HG02884 (cell line): ENCODE measurements at regions not wholly inside any gene's neighbourhood (a gene's known extent, or its start where the extent isn't known, plus 50 kb on each side); places are given as distances from the start of the nearest gene placed in this dataset.

Experiments
- ATAC-seq: cut with Tn5 transposase; IDR thresholded peaks from one replicate; pipeline ENCODE4 v1.9.1; 2021; ENCODE audit warnings: mild to moderate bottlenecking, moderate library complexity; ENCODE audit not compliant: unreplicated experiment

DNA sequence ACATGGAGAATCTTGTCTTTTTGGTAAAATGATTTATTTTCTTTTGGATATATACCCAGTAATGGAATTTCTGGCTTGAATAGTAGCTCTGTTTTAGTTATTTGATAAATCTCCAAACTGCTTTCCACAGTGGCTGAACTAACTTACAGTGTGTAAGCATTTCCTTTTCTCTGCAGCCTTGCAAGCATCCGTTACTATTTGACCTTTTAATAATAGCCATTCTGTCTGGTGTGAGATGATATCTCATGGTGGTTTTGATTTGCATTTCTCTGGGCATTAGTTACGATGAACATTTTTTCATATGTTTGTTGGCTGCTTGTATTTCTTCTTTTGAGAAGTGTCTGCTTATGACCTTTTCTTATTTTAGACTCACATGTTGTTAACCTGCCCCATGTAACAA is 190.2 kb downstream of the GALR1 start:
- no peak for ATAC-seq

DNA sequence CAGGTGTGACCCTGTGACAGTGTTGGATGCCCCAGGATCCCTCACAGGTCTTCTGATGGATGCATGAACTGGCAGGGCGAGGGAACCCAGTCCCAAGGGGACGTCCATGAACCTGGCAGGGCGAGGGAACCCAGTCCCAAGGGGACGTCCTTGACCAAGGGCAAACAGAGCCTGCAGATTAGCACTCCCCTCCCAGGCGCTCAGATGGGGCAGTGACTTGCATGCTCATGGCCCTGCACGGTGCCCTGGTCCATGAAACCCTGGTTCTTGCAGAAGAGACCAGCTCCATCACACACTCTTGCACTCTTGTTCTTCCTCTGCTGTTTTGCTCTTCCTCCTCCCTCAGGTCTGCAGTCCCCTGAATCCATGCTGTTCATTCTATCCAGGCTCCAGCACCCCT is 192.7 kb downstream of the GALR1 start:
- no peak for ATAC-seq

DNA sequence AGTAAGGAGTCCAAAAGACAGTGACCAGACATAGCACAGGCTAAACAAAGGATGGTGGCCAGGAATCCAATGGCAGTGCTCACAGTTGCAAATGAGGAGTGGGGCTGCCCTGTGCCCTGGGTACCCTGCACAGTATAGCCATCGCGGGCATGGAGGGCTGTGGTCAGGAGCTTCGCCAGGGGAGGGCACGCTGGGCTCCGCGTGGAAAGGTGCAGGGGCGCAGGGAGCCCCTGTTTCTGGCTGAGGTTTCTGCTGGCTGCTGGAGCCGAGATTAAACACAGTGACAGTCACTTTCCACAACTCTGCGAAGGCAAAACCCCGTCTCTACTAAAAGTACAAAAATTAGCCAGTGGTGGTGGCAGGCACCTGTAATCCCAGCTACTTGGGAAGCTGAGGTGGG is 194.7 kb downstream of the GALR1 start:
- no peak for ATAC-seq

DNA sequence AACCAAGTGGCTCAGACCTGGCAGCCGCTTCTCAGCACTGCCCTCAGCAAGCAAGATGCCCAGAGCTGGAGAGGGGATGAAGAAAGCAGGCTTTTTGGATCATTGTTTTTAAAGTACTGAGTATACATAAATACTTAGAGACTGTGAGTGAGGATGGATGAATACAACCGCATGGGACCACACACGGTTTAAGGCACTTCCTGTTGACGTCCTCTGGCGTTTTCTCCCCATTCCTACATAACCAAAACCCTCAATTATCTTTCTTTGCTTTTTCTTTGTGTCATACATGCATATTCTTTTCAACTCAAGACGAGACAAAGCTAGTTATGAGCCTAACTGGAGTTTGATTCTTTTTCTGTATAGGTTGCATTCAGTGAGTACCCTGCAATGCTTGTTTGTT is 198.4 kb downstream of the GALR1 start:
- no peak for ATAC-seq

DNA sequence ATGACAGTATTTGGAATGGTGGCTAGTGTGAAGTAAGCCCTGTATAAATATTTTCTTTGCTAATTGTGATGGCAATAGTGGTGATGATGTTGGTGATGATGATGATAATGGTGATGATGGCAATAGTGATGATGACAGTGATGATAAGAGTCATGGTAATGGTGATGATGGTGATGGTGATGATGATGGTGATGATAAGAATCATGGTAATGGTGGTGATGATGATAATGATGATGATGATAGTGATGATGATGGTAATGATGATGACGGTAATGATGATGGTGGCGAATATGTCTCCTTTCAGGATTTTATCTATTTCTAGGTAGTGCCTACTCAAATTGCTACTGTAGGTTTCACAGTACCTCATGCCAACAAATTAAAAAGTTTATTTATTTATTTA is 205.4 kb downstream of the GALR1 start:
- no peak for ATAC-seq

DNA sequence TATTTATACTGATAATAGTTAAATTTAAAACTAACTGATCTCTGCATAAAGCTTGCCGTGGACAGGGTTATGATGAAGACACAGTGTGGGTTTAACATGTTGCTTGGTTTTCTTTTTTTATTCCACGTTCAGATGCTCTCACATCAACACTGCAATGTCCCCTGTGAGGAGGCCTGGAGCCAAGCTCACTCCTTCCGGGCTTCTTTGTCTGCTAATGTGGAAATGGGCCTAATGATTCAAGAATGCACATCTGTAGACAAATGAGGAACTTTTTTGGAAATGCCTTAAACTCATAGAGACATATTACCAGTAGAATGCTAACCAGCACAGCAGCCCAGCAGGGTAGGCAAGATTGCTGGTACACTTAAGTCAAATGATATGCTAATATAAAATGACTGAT is 208.0 kb downstream of the GALR1 start:
- no peak for ATAC-seq

DNA sequence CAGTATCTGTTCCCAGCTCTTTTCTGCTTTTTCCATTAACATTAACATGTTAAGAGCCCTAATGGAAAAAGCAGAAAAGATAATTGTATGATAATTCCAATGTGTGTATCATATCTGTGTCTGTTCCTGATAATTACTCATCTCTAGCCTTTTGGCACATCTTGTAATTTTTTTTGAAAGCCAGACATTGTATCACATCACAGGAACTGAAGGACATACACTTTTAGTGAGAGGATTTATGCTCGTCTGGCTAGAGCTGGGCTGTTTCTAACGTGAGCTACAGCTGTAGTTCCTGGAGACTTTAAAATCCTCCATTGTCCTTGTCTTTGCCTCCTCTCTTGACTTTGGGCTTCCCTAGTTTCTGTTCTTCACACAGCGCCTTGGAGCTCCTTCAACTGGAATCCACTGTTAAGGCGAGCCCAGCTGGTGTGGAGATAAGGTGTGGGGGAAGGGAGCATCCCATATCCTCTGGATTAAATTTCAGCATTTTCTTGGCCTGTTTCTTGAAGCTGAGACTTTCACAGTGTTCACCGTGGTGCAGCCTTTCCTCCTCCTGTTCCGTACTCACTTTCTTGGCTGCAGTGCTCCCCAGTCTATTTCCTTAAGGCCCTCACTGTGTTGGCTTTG is 211.5 kb downstream of the GALR1 start:
- ATAC-seq: no peak

DNA sequence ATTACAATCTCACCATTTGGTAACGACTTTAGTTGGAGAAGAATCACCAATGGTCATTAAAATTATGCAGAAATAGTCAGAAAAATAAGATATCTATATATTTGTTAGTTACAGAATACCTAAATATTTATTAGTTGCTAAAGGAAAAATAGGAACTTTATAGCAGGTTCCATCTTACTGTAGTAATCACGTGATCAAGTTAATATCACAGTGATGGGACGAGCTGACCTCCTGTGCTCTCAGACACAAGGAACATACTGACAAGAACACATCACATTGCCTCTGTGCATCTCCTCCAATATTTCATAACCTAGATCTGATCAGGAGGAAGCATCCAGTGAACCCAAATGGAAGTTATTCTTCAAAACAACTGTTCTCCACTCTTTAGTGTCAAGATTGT is 215.3 kb downstream of the GALR1 start:
- ATAC-seq: no peak

DNA sequence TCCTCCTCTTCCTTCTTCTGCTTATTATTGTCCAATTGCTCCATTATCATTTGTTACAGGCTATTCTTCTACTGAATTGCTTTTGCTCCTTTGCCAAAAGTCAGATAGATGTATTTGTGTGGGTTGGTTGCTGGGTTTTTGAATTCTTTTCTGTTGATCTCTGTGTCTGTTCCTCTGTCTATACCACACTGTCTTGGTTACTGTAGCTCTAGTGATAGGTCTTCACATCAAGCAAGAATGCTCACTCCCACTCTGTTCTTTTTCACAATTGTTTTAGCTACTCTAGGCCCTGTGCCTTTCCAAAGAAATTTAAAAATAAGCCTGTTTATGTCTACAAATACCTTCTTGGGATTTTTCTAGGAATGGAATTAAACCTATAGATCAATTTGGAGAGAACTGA is 217.2 kb downstream of the GALR1 start:
- no peak for ATAC-seq

DNA sequence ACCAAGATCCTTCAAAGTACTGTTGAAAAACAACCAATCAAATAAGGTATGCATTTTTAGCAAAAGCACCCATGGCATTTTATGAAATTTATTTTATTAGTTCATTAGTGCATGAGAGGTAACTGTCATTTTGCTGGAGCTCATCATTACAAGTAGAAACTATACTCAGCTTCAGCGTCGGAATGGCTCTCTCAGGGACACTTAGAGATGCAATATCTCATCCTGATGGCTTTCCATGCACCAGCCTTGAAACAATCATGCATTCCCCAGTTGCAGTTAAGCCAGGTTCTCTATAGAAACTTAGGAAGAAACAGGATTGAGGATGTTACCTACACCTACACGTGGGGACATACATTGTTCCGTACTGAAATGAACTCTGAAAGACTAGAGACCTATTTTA is 219.5 kb downstream of the GALR1 start:
- no peak for ATAC-seq

DNA sequence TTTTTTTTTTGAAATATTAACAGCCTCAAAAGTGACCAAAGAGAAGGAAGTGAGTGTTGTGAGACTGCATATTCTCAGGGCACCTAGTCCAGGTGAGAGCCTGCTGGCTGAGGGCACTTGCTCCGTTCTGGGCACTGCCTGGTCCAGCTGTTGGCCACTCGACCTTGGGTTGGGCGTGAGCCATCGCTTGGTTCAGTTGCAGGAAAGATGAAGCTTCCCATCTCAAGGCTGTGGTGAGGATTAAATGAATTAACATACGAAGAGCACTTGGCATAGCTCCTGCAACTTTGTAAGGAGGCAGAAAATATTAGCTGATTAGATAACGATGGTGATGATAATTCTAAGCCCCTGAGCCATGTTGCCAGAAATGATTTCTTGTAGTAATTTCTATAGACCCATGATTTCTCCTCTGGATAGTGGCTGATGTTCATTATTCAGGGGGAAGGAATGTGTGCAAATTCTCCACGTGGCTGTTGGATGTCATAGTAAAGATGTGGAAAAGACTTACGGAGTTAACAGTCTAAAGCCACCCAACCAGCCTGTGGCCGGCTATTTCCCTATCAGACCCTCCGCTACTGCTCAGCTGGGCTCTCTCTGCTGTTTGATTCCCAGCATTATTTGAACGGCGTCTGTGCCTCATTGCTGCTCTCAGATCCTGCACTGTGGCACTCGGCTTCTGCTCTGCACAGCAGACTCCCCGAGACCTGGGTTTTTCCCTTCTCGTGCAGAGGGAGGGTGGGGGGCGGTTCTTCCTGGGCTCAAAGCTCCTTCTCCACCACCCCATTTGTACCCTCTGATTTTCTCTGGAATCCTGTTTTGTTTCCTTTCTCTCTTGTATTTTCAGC is 221.1 kb downstream of the GALR1 start:
- no peak for ATAC-seq

DNA sequence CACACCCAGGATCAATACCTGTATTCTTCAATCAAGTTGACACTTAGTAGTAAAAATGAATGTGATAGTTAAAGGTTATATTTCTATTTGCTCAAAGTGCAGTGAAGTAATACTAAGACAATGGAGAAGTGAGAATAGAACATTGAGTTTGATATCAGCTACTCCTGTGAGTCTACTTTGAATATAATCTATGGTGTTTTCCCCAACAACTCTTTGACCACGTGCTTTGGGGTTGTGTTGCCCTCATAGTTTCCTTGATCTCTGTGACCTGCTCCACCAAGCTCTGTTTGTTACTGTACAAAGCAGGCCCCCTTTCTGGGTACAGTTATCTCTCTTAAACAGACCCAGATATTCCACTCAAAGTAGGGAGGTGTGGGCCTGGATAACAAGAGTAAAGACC is 222.9 kb downstream of the GALR1 start:
- ATAC-seq: no peak

DNA sequence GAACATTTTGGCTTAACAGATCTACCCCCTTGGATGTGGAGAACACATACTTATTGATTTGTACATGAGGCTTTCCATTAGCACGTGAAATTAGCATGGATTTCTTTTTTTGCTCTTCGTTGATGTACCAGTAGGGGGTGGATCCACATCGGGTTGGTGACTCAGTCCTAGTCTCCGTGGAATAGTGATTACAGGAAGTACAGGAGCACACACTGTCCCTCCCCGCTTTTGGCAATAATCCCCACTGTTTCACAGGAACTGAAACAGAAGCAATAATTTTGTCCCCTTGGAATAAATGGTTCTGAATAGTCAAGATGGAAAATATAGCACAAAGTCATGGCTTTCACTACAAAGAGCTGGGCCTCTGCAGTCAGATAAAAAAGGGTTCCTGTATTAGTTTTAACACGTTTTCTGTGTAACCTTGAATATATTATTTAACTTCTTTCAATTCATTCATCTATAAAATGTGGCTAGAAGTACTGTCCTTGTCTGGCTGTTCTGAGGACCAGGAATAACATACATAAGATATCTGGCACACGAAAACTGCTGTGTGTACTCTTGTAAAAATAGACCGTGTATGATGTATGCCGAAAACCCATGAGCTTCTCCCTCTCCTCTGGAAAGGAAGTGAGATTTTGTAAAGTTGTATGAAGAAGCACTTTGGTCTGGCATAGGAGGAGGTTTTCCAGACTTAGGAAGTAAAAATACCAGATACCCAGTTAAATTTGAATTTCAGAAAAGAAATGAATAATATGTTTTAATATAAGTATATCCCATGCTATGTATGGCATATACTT is 229.2 kb downstream of the GALR1 start:
- ATAC-seq: no peak

DNA sequence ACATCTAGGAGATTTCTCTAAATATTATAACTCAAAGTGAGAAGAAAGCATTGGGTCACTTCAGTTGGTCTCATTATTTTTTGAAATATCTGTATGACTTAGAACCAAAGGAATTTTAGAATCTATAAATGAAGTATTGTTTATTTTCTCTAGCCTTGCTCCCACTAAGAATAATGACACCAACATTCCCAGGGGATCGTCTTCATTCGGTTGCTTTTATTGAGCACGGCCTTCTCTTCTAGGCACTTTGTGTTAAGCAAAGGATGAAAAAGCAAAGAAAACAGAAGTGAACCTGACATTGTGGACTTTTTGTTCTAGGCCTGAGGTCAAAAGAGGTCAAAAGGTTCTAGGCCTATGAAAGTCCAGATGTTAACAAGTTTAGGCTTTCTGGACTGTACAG is 231.9 kb downstream of the GALR1 start:
- no peak for ATAC-seq

DNA sequence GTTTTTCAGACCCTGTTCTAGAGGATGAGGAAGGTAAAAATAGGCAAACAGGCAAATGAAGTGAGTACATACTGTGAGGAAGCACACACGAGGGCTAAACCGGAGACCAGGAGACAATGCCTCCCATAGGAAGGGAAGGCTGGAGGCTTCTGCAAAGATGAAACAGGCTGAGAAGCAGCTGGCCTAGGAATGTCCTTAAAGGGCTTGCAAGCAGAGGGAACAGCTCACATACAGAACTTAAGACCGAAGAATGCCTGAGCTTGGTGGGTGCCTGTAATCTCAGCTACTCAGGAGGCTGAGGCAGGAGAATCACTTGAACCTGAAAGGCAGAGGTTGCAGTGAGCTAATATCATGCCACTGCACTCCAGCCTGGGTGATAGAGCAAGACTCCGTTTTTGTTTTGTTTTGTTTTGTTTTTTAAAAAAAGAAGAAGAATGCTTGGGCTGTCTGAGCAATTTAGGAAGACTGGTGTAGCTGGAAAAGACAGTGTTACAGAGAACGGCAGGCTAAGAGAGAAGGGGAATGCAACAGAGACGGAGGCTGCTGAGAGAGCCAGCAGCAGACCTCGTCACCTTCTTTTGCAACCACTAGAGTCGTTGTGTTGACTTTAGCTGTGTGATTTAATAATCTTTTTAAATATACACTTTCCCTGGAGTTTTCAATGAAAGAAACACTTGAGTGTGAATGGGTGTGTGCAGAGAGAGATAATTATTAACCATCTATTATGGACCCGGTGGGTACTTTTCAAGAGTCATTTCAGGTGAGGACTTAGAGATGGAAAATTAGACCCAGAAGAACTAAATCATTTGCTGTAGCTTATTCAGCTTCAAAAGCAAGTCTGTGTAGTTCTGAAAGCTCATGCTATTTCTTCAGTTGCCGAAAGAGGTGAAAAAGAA is 232.8 kb downstream of the GALR1 start:
- no peak for ATAC-seq

DNA sequence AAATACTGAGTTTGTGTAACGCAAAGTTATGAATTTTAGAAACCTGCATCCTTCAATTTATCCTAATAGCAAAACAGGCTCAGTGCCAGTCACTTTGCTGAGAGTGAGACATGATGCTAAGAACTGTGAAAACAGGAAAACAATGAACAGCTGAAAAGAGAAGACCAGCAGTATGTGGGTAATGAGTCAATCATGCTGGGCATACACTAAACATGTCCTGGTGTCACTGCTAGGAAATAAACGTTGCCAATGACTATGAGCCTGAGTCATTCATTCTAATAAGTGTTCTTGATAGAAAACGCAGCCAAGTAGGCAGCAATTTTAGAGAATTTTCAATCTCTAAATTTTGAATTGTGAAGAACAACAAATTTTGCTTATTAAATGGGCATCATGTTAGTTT is 237.3 kb downstream of the GALR1 start:
- ATAC-seq: no peak

DNA sequence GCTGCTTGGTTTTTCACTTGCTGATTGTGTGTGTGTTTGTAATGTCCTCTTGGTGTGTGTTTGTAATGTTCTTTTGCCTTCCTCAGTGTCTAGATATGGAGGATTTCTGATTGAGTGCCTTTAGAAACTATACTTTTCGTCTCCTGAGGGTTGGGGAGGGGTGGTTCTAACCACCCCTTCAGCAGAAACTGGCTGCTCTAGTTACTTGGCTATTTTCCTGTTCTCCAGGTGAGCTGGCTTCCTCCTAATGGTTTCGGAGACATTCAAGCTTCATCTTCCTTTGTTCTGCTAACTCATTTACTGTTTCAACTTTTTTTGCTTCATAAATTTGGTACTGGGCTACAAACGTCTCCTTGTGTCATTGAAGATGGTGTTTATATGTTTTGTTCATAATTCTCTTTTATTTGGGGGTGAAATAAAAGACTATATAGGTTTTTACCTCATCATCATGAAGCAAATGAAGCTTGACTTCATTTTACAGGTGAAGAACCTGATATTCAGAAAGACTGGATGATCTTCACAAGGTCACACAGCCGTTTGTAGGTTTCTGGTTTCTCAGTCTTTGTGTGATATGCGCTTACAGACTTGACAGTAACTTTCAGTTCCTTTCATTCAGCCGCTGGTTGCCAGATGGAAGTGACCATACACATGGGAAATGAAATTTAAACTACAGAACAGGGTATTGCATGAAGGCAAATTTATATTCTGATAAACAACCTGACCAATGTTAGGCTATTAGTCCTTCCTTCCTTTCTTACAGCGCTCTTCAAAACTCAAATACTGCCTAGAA is 238.5 kb downstream of the GALR1 start:
- ATAC-seq: peak; percentile 64

DNA sequence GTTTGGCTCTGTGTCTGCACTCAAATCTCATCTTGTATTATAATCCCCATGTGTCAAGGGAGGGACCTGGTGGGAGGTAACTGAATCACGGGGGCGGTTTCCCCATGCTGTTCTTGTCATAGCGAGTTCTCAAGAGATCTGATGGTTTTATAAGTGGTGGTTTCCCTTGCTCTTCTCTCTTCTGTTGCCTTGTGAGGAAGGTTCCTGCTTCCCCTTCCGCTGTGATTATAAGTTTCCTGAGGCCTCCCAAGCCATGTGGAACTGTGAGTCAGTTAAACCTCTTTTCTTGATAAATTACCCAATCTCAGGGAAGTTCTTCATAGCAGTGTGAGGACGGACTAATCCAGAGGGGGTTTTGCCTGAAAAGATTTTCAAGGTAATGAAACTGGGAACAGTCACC is 245.4 kb downstream of the GALR1 start:
- ATAC-seq: no peak

DNA sequence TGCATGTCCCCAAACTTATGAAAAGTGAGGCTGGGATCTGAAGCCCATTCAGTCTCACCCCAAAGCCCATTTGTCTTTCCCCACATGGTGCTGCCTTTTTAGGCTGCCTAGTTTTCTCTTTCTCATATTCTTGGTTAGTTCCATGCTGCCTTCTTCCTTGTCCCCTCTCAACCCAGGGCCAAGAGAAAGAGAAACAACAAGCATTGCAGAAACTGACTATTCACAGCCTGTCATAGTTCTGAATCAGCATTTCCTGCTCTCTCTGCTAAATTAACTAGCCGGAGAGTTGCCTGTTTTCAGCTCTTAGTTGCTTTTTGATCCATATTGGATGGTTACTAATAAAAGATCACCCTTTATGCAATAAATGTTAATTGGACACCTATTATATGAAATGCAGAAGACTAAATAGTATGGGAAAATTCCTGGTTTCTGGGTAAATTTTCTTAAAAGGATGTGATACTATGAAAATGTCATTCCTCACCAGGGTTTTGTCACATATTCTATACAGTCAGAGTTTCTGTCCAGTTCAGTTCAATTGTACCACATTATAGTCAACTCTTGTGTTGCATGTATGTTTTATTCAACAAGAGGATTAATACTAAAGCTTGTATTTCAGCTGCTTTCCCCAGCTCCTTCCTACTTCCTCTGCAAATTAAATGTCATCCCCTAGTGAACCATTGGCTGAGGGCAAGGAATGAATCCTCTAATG is 246.5 kb downstream of the GALR1 start:
- no peak for ATAC-seq
